GDM1 (cell line): ENCODE measurements at regions not wholly inside any gene's neighbourhood (a gene's known extent, or its start where the extent isn't known, plus 50 kb on each side); places are given as distances from the start of the nearest gene placed in this dataset.

Source experiments
- DNase-seq: peaks from one replicate; lab custom pipeline; 2025; lab: John Stamatoyannopoulos, UW

DNA sequence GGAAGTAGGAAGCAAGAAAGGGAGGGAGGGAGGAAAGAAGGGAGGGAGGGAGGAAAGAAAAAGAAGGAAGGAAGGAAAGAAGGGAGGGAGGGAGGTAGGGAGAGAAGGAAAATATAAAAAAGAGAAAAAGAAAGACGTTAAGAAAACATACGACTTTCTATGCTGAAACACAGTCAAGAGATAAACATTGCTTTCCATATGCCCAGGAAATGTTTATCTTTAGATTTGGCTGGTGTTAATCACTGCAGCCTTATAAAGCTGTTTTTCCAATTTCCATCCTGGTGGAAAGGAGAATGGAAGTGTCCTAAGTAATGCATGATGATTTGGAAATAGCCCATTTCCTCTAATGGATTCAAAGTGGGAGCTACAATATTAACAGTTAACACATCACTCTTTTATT is 524.3 kb downstream of the MTRR start:
- DNase-seq = no peak

DNA sequence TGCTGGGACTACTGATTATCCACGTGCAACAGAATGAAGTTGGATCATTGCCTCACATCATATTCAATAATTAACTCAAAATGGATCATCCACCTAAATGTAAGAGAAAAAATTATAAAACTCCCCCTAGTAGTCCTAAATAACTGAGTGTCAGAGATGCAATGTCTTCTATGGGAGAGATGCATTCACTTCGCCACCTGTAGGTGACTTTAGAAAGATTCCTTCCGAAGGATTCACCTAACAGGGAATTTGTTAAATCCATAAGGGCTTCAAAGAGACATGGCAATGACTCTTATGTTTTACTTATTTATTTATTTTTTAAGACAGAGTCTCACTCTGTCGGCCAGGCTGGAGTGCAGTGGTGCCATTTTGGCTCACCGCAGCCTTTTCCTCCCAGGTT is 526.0 kb downstream of the MTRR start:
- no peak for DNase-seq

DNA sequence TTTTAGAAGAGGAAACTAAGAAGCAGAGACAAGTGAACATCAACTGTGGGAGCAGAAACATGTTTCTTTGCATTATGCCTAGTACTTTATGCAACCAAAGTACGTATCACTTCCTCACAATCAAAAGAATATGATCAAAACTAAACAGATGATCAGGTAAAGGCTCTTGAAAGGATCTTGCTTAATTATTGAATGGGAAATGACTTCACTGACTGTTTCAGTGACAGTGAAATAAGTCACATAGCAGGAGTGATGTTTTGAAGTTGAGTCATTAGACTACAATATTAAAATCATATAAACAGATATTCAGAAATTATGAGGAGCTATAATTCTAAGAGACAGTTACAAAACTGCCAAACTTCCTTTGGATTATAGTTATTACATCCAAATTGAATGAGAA is 527.3 kb downstream of the MTRR start:
- no peak for DNase-seq

DNA sequence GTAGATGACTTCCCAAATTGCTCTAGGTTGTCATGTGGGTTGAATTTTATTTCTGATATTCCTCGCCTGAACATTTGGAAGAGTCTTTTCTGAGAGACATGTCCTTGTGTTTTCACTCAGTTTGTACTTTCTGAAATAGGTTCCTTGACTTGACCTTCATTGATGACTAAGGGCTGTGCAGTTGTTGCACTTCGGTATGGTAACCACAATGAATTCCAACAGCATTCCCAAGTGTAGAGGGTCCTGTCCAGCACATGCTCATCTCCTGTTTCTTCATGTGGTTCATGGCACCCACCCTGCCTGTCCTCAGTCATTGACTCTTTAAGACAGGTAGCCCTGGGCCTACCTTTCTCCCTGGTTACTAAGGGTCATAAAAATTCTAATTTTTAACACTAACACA is 527.8 kb downstream of the MTRR start:
- no peak for DNase-seq

DNA sequence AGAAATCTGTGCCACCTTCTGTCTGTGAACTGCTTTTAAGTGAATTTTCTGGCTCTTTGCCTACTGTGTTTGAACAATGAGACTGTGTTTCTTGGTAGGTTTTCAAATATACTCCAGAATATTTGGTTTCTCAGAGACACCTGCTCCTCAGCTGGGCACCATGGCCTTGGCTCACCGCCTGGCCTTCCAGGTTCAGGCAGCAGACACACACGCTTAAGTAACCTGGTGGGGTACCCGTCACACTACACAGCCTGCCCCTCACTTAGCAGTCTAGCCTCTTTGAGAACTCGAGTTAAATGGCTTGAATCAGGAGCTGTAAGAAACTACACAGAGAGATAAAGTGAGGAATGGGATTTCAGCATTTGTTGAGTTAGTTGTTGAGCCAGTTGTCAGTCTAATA is 530.5 kb downstream of the MTRR start:
- no peak for DNase-seq

DNA sequence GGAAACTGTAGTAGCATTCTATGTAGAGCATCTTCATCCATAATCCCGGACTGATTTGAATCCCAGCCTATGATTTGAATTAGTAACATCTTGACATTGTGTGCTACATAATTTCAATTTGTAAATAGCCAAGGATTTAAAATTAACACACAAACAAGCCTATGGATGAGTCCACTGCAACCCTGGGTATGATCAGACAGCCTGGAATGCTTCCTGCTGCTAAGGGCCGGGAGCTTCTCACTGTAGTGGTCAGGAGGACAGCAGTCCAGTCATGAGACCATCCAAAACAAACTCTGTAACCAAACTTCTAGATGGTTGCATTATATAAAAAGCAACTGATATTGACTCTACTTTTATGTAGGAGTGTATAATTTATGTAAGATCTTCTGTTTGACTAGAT is 539.3 kb downstream of the MTRR start:
- no peak for DNase-seq

DNA sequence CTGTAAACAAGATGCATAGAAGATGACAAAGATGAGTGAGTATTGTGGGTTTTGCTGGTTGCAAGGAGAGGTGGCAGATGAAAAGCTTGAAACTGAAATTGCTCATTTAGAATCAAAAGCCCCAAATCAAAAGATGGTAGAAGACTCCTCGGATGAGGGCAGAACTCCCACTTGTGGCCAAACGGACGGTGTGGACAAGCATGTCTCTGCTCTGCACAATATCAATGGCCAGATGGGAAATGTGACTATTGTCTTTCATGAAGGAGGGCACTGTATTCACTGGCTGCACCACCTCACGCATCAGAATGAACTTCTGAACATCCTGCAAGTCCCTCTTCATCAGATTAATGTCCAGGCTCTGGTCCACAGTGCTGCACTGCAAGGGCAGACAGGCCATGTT is 541.7 kb downstream of the MTRR start:
- no peak for DNase-seq

DNA sequence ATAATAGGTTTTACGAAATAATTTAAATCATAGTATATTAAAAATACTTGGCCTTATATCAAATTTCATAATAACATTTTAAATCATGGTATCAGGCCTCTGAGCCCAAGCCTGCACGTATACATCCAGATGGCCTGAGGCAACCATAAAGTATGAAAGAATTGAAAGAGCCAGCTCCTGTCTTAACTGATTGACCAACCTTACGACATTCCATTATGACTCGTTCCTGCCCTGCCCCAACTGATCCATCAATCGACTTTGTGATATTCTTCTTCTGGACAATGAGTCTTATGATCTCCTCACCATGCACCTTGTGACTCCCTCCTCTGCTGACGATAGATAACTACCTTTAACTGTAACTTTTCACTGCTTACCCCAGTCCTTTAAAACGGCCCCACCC is 545.0 kb downstream of the MTRR start:
- DNase-seq = no peak

DNA sequence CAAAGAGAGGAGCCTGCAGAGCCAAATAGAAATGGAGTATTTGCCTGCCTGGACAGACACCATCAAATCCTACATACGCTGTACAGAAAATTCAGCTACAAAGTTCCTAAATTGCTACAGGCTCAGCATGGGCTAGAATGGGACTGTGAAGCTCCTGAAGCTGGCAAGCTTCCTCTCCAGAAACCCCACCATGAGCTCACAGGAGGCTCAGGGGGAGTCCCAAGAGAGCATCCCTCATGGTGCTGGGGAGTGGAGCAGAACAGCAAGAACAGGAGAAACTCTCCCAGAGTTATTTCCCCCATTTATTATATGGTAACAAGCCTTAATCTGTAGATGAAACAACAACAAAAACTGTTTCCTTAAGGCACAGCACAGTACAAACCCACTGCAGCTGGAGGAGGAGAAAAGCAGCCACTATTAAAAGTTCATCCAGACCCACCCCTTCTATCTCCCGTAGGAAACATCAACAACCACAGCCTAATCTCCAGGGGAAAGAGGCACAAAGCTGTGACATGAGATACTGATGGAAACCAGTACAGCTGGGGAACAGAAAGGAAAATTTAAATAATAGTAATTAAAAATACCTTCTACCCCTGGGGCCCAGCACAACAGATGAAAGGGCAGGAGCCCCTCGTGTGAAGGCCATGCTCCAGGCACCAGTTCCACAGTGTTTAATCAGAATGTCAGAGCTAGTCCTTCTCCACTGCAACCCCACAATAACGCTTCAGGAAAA is 548.5 kb downstream of the MTRR start:
- no peak for DNase-seq

DNA sequence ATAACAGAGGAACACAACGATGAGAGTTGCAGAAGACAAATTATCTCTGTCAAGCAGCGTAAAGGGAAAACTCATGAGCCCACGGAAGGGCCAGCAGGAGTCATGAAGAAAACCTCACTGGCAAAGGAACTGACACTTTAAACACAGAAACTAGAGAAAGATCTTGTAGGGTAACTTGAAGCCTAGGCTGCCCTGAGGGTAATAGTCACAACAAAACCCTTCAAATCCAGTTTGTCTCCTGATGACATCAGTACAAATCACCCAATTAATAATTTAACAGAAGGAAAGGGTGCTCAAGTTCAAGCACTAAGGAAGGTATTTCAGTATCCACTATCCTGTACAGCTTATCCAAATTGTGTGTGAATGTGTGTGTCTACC is 549.1 kb downstream of the MTRR start:
- no peak for DNase-seq

DNA sequence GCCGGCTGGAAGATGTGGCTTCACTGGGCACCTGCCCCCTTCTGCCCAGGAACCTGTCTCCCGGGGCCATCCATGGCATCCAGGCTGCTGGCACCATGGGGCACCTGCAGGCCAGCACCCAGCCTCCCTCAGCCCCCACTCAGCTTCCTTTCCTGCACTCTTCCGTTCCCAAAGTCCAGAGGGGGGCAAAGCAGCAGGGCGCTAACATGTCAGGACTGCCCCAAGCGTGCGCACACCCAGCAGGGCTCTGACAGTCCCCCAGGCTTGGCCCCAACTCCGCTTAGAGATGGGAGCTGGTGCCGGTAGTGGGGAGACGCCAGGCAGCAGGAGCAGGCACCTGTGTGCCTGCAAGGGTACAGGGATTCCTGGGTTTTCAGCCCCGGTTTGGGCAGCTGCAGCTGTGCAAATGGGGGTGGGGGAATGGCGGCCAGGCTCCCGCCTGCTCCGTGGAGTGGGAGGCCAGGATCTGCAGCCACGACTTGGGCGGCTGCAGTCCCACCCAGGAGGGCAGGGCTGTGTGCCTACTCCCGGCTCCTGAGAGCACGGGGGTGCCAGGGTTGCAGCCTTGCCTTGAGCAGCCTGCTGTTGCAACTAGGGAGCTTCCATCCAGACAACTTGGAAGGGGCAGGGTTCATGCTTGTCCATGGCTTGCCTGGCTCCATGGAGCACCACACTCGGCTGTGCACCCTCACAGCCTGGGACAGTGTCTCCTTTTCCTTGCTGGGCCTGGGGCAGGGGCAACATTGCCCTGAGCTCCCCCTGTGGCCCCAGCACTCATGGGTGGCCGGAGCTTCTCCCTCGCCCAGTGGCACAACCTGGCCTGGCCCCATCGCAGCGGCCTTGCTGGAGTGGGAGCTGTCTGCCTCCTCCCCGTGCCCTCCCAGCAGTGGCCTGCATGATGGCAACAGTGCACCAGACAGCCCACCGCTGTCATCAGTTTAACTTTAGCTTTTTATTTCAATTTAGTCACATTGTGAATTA is 561.1 kb downstream of the MTRR start:
- DNase-seq = no peak

DNA sequence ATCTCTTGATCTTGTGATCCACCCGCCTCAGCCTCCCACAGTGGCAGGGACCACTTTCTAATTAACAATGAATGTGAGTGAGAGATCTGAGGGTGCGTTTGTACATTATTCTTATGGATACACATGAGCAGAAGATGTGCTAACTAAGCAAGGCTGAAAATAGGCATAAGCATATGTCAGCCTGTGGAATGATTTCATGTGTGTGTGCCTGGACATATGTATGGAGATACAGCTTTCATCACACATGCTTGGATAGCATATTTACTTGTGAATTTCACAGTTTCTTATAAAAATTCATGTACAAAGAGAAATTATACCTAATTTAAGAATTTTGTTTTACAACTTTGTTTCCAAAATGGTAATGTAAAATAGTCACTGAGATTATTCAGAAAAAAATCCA is 565.6 kb downstream of the MTRR start:
- DNase-seq = no peak

DNA sequence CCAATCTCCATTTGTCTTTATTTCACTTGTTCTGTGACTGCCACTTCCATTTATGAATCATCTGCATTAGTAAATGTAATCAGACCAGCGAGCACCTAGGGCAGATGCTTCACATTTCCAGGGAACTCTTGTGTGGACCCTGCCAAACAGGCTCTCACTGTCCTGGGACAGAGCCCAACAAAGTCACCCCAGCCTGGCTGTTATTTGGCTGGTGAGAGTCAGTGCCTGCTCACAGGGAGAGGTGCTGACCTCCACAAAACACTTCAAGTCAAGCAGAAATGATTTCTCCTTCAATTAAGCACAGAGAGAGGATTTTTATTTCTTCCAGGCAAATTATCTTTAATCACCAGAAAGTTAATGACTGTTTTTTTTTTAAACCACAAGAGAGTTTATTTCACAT is 568.0 kb downstream of the MTRR start:
- no peak for DNase-seq

DNA sequence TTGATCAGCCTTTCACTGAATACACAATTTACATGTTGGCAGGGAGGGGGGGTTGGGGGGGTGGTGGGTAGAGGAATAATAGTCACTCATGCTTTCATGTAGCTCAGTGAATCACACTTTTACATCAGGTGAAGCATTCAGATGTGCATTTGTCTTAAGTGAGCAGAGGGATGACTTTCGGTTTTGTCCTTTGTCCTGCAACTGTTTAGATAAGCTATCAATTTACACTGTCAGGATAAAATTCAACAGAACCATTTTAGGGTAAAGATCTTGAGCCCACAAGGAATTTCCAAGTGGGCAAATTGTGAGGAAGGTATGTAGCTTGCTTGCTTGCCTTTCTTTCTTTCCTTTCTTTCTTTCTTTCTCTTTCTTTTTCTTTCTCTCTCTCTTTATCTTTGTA is 576.2 kb downstream of the MTRR start:
- DNase-seq = no peak

DNA sequence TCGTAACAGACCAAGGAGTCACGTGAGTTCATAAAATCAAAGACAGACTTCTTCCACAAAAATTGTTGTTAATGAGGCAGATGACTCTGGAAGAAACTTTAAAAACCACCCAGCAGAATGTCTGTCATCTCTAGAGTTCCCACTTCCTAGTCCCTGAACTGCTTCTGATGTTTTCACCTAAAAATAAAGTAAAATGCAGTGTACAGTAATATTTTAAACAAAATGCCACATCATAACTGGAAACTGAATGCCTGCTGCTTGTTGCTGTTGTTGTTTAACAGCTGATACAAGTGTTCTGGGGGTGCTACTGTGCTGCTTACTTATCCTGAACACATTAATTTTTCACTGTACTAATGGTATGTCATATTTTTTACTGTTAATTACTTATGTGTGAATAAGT is 577.2 kb downstream of the MTRR start:
- no peak for DNase-seq

DNA sequence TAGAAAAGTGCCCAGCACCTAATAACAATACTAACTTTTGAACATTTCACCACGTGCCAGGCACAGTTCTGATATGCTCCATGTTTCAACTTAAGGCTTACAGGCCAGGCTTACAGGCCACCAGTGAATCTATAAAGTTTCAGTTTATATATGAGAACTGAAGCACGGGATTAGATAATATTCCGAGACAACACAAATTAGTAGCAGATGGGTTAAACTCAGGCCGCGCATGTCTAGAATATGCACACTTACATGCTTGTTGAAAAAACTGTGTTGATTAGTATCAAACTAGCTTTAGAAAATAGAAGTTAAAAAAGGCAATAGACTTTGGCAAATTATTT is 587.9 kb downstream of the MTRR start:
- DNase-seq = no peak

DNA sequence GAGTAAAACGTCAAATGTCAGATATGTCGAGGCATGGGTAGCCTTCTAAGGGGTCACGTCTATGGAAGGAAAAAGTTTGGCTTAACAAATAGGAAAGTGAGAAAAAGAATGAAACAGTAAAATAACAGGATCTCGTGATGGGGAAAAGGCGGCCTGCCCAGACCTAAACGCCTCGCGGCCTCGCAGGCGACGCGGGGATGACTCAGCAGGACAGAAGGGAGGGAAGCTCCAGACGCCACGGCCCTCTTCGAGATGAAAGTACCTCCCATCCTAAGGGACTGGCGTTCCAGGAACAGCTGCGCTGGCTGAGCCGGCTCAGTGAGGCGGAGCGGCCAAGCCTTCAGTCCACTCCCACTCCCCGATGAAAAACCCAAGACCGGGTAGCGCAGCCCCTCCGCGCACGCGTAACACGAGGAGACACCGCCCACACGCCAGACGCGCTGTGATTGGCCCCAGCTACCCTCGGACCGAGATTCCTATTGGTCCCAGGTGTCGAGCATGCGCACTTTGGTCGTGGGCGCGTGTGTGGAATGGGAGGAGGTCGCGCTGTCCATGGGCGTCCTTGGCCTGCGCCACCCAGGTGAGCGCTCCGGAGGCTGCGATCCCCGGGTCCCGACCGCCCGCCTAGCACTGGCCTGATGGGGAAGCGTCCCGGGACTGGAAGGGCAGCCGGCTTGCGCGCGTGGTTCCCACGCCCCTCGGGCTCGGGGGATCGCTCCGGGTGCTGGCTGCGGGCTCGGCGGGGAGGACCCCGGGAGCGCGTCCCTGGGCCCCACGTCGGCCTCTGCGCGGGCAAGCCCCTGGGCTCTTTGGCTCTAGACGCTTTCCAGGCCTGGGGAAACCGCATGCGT is 588.5 kb downstream of the MTRR start:
- no peak for DNase-seq

DNA sequence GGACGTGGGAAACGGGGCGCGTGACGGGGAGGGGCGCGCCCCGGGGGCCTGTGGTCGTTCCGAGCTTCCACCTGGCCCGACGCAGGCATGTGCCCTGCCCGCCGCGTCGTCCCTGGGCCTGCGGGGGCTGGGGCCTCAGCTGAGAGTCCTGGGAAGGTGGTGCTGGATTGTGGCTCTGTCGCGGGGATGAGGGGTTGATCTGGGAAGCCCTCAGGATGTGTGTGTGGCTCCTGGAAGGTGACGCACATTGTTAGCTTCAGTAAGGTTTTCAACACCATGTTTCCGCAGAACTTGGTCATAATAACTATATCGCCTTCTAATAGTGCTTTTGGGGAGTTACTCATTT is 589.1 kb downstream of the MTRR start:
- DNase-seq = no peak

DNA sequence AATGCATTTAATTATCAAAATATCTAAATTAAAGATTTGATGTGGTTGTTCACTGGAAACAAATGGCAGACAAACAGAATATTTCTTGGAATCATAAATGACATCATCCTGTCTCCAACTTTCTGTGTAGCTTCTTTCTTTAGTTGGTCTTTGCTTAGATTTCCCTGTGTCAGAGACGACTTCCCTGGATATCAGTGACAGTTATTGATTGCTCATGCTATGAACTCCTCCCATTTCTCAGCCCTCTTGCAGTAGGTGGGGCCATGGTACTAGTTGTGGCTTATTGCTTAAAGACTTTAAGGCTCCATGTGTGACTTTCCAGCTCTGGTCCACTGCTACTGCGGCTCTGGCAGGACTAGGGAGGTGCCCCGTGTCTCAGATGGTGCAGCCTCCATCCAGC is 592.6 kb downstream of the MTRR start:
- DNase-seq = no peak

DNA sequence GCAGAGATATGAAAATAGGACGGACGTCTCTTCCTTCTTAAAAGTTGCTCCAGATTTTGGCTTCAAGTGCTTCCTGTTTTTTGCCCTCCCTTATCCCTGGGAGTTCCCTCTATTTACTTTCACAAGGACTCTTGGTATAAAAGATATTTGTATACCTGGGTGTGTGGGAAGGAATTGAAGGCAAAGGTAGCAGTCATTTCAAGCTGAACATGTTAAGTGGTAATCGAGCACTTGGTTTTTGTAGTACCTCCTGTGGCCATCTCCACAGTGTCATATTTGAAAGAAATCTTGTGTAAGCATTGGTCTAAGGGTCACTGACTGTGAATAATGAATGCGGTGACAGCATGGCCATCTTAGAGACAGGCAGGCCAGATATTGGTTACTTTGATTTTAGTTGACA is 593.6 kb downstream of the MTRR start:
- DNase-seq = no peak

DNA sequence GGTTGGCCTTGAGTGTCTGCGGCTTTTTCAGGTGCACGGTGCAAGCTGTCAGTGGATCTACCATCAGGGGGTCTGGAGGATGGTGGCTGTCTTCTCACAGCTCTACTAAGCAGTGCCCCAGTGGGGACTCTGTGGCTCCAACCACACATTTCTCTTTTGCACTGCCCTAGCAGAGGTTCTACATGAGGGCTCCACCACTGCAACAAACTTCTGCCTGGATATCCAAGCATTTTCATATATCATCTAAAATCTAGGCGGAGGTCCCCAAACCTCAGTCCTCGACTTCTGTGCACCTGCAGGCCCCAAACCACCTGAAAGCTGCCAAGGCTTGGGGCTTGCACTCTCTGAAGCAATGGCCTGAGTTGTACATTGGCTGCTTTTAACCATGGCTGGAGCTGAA is 601.5 kb downstream of the MTRR start:
- DNase-seq = no peak

DNA sequence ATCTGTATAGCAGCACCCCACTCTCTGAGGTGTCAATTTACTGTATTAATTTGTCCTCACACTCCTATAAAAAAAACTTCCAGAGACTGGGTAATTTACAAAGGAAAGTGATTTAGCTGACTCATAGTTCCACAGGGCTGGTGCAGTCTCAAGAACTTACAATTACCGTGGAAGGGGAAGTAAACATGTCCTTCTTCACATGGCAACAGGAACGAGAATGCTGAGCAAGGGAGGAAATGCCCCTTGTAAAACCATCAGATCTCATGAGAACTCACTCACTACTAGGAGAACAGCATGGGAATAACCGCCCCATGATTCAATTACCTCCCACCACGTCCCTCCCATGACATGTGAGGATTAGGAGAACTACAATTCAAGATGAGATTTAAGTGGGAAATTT is 602.6 kb downstream of the MTRR start:
- no peak for DNase-seq

DNA sequence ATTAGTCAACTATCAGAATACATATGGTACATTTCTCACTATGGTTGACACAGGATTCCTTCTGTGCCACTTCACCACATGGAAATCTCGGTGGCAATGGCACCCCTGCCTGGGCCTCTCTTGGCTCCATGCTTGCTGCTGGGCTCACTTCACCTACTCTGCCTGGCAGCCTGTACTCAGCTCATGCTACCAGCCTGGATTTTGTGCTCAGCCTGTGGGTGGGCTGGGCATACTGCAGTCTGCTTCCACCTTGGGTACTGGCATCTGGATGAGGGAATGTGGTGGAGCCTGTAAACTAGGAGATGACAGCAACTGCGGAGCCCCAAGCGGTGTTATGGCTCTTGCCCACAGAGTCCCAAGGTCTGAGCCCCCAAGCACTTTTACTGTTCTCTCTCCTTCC is 604.1 kb downstream of the MTRR start:
- no peak for DNase-seq
